ENCODE measurements at regions not wholly inside any gene's neighbourhood (a gene's known extent, or its start where the extent isn't known, plus 50 kb on each side); places are given as distances from the start of the nearest gene placed in this dataset.

DNA sequence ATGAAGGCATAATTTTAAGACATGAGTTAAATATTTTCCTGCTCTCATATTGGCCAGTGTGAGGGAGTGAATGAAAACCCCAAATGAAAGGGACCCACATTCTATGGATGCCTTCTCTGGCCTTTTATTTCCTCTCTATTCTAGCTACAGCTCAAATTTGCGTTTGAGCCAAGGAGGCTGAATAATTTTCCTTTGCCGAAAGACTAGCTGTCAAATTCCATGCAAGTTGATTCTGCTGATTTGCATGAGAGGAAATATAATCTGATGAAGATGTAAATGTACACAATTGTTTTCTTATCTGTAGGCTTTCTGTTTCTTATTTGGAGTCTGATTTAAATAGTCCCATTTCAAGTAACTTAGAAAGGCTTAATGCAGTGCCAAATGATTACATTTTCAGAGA, 438.4 kb upstream of the SPRED2 start:
- TF ChIP-seq KAT7 (CRISPR knock-in tag; IDR thresholded peaks at IDR 0.05; ENCODE audit: borderline replicate concordance) (no peak), ZNF396 (CRISPR knock-in tag; IDR thresholded peaks at IDR 0.05; ENCODE audit: borderline replicate concordance) (no peak), RORB (CRISPR knock-in tag; IDR thresholded peaks at IDR 0.05) (no peak)
- TF ChIP-seq, protein P1, sequence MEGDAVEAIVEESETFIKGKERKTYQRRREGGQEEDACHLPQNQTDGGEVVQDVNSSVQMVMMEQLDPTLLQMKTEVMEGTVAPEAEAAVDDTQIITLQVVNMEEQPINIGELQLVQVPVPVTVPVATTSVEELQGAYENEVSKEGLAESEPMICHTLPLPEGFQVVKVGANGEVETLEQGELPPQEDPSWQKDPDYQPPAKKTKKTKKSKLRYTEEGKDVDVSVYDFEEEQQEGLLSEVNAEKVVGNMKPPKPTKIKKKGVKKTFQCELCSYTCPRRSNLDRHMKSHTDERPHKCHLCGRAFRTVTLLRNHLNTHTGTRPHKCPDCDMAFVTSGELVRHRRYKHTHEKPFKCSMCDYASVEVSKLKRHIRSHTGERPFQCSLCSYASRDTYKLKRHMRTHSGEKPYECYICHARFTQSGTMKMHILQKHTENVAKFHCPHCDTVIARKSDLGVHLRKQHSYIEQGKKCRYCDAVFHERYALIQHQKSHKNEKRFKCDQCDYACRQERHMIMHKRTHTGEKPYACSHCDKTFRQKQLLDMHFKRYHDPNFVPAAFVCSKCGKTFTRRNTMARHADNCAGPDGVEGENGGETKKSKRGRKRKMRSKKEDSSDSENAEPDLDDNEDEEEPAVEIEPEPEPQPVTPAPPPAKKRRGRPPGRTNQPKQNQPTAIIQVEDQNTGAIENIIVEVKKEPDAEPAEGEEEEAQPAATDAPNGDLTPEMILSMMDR (IDR thresholded peaks at IDR 0.05), result no peak
- TF ChIP-seq, protein P2, sequence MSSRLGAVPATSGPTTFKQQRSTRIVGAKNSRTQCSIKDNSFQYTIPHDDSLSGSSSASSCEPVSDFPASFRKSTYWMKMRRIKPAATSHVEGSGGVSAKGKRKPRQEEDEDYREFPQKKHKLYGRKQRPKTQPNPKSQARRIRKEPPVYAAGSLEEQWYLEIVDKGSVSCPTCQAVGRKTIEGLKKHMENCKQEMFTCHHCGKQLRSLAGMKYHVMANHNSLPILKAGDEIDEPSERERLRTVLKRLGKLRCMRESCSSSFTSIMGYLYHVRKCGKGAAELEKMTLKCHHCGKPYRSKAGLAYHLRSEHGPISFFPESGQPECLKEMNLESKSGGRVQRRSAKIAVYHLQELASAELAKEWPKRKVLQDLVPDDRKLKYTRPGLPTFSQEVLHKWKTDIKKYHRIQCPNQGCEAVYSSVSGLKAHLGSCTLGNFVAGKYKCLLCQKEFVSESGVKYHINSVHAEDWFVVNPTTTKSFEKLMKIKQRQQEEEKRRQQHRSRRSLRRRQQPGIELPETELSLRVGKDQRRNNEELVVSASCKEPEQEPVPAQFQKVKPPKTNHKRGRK (CRISPR knock-in tag; IDR thresholded peaks at IDR 0.05; ENCODE audit: borderline replicate concordance), result no peak
- TF ChIP-seq, protein P3, sequence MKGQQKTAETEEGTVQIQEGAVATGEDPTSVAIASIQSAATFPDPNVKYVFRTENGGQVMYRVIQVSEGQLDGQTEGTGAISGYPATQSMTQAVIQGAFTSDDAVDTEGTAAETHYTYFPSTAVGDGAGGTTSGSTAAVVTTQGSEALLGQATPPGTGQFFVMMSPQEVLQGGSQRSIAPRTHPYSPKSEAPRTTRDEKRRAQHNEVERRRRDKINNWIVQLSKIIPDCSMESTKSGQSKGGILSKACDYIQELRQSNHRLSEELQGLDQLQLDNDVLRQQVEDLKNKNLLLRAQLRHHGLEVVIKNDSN (CRISPR knock-in tag; IDR thresholded peaks at IDR 0.05), result no peak

All from WTC11 (cell line).